ENCODE measurements at regions not wholly inside any gene's neighbourhood (a gene's known extent, or its start where the extent isn't known, plus 50 kb on each side); places are given as distances from the start of the nearest gene placed in this dataset.

DNA sequence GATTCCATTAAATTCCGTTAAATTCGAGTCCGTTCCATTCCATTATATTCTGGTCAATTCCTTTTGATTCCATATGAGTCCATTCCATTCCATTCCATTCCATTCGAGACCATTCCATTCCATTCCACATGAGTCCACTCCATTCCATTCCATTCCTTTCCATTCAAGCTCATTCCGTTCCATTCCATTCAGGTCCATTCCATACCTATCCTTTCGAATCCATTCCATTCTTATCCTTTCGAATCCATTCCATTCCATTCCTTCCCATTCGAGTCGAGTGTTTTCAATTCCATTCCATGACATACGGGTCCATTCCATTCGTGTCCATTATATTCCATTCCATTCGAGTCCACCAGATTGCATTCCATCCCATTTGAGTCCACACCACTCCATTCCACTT, 1127.4 kb downstream of the RPIA start:
- Histone ChIP-seq H3K27me3 (ENCODE audit: insufficient read depth, low read length, poor library complexity, severe bottlenecking) (no peaks in the 10 kb centered on the region), H3K79me2 (ENCODE audit: insufficient read depth, low read length) (no peaks in the 10 kb centered on the region), H3F3A (ENCODE audit: low read depth) (no peaks in the 10 kb centered on the region), H3K9me3 (ENCODE audit: insufficient read depth, low read depth, low read length) (peaks cover 66% of the 10 kb centered on the region), H4K20me1 (ENCODE audit: insufficient read depth, low read length, poor library complexity, severe bottlenecking) (no peaks in the 10 kb centered on the region), H3K4me1 (ENCODE audit: insufficient read depth, low read length, poor library complexity, severe bottlenecking) (no peaks in the 10 kb centered on the region), H3K36me3 (ENCODE audit: insufficient read depth, low read length) (no peaks in the 10 kb centered on the region), H2AFZ (ENCODE audit: low read length) (no peak overlapping the region), H3K4me2 (ENCODE audit: low read depth, low read length, poor library complexity, severe bottlenecking) (no peak overlapping the region), H3K4me3 (ENCODE audit: low read length, poor library complexity, severe bottlenecking) (no peak overlapping the region), H3K9me2 (replicated peaks; ENCODE audit: low read depth, low read length) (no peaks in the 10 kb centered on the region), H3K9ac (ENCODE audit: low read depth, low read length, poor library complexity, severe bottlenecking) (no peak overlapping the region)
- no peak for TF ChIP-seq EZH2phosphoT487 (IDR thresholded peaks at IDR 0.05; ENCODE audit: borderline replicate concordance)
- TF ChIP-seq, protein P1, sequence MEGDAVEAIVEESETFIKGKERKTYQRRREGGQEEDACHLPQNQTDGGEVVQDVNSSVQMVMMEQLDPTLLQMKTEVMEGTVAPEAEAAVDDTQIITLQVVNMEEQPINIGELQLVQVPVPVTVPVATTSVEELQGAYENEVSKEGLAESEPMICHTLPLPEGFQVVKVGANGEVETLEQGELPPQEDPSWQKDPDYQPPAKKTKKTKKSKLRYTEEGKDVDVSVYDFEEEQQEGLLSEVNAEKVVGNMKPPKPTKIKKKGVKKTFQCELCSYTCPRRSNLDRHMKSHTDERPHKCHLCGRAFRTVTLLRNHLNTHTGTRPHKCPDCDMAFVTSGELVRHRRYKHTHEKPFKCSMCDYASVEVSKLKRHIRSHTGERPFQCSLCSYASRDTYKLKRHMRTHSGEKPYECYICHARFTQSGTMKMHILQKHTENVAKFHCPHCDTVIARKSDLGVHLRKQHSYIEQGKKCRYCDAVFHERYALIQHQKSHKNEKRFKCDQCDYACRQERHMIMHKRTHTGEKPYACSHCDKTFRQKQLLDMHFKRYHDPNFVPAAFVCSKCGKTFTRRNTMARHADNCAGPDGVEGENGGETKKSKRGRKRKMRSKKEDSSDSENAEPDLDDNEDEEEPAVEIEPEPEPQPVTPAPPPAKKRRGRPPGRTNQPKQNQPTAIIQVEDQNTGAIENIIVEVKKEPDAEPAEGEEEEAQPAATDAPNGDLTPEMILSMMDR (conservative IDR thresholded peaks at IDR 0.05; ENCODE audit: low read length): no peak

DNA sequence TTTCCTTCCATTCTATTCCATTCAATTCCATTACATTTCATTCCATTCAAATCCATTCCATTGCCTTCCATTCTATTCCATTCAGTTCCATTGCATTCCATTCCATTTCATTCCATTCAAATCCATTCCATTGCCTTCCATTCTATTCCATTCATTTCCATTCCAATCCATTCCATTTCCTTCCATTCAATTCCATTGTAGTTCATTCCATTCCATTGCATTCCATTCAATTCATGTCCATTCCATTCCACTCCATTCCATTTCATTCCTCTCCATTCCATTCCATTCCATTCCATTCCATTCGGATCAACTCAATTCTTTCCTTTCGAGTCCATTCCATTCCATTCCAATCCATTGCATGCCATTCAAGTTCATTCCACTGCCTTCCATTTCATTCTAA, 1128.3 kb downstream of the RPIA start:
- Histone ChIP-seq H3K9me3 (ENCODE audit: insufficient read depth, low read depth, low read length) (peaks cover 75% of the 10 kb centered on the region), H2AFZ (ENCODE audit: low read length) (no peak overlapping the region), H3K9me2 (replicated peaks; ENCODE audit: low read depth, low read length) (no peaks in the 10 kb centered on the region), H3K27me3 (ENCODE audit: insufficient read depth, low read length, poor library complexity, severe bottlenecking) (no peaks in the 10 kb centered on the region), H3F3A (ENCODE audit: low read depth) (no peaks in the 10 kb centered on the region), H3K4me2 (ENCODE audit: low read depth, low read length, poor library complexity, severe bottlenecking) (no peak overlapping the region), H4K20me1 (ENCODE audit: insufficient read depth, low read length, poor library complexity, severe bottlenecking) (no peaks in the 10 kb centered on the region), H3K36me3 (ENCODE audit: insufficient read depth, low read length) (no peaks in the 10 kb centered on the region), H3K4me3 (ENCODE audit: low read length, poor library complexity, severe bottlenecking) (no peak overlapping the region), H3K79me2 (ENCODE audit: insufficient read depth, low read length) (no peaks in the 10 kb centered on the region), H3K4me1 (ENCODE audit: insufficient read depth, low read length, poor library complexity, severe bottlenecking) (no peaks in the 10 kb centered on the region), H3K9ac (ENCODE audit: low read depth, low read length, poor library complexity, severe bottlenecking) (no peak overlapping the region)
- no peak for TF ChIP-seq EZH2phosphoT487 (IDR thresholded peaks at IDR 0.05; ENCODE audit: borderline replicate concordance)
- TF ChIP-seq, protein P1 (conservative IDR thresholded peaks at IDR 0.05; ENCODE audit: low read length): no peak

DNA sequence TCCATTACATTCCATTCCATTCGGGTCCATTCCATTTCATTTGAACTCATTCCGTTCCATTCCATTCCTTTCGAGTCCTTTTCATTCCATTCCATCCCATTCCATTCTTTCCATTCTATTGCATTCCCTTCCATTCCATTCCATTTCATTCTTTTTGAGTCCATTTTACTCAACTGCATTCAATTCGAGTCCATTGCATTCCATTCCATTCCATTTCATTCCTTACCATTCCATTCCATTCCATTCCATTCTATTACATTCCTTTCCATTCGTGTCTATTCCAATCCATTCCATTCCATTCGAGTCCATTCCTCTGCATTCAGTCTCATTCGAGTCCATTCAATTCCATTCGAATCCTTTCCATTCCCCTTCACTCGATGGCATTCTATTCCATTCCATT, 1128.8 kb downstream of the RPIA start:
- H3K9me2 ChIP-seq (replicated peaks; ENCODE audit: low read depth, low read length): no peaks in the 10 kb centered on the region
- no peaks in the 10 kb centered on the region for H3K79me2 ChIP-seq (ENCODE audit: insufficient read depth, low read length)
- H3K36me3 ChIP-seq (ENCODE audit: insufficient read depth, low read length): no peaks in the 10 kb centered on the region
- no peaks in the 10 kb centered on the region for H3F3A ChIP-seq (ENCODE audit: low read depth)
- H3K9ac ChIP-seq (ENCODE audit: low read depth, low read length, poor library complexity, severe bottlenecking): no peak overlapping the region
- H3K4me2 ChIP-seq (ENCODE audit: low read depth, low read length, poor library complexity, severe bottlenecking): no peak overlapping the region
- no peaks in the 10 kb centered on the region for H4K20me1 ChIP-seq (ENCODE audit: insufficient read depth, low read length, poor library complexity, severe bottlenecking)
- H3K4me1 ChIP-seq (ENCODE audit: insufficient read depth, low read length, poor library complexity, severe bottlenecking): no peaks in the 10 kb centered on the region
- no peak for TF ChIP-seq EZH2phosphoT487 (IDR thresholded peaks at IDR 0.05; ENCODE audit: borderline replicate concordance)
- TF ChIP-seq, protein P1 (conservative IDR thresholded peaks at IDR 0.05; ENCODE audit: low read length): no peak
- no peaks in the 10 kb centered on the region for H3K27me3 ChIP-seq (ENCODE audit: insufficient read depth, low read length, poor library complexity, severe bottlenecking)
- H2AFZ ChIP-seq (ENCODE audit: low read length): no peak overlapping the region
- no peak overlapping the region for H3K4me3 ChIP-seq (ENCODE audit: low read length, poor library complexity, severe bottlenecking)
- peaks cover 79% of the 10 kb centered on the region for H3K9me3 ChIP-seq (ENCODE audit: insufficient read depth, low read depth, low read length)
